GM18519 (cell line): ENCODE measurements at regions not wholly inside any gene's neighbourhood (a gene's known extent, or its start where the extent isn't known, plus 50 kb on each side); places are given as distances from the start of the nearest gene placed in this dataset.

Source experiments
- ATAC-seq: cut with Tn5 transposase; IDR thresholded peaks from one replicate; pipeline ENCODE4 v1.9.1; 2021; ENCODE audit warnings: mild to moderate bottlenecking, moderate library complexity; ENCODE audit not compliant: unreplicated experiment, low FRiP score

GRCh38 chr10:123515661-123516060, 150.5 kb upstream of the GPR26 start:
- no peak for ATAC-seq

GRCh38 chr10:123516291-123516690, 149.9 kb upstream of the GPR26 start:
- ATAC-seq: no peak

DNA sequence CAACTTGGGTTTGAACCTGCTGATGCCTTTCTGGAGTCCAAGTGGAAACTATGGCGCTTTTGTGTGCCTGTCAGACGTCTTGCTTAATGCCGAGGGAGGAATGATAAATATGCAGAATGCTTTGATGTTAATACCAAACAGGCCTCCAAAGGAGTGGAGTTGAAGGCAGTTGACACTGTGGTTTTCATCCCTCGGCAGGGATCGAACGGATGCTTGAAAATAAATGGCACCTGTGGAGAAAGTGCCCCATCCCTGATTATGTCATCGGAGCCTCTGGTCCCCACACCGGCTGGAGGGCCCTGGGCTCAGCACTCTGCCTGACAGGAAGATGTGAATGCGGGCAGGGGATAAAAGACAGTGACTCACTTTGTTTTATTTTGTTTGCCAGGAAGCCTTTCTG, 148.7 kb upstream of the GPR26 start:
- ATAC-seq: no peak

DNA sequence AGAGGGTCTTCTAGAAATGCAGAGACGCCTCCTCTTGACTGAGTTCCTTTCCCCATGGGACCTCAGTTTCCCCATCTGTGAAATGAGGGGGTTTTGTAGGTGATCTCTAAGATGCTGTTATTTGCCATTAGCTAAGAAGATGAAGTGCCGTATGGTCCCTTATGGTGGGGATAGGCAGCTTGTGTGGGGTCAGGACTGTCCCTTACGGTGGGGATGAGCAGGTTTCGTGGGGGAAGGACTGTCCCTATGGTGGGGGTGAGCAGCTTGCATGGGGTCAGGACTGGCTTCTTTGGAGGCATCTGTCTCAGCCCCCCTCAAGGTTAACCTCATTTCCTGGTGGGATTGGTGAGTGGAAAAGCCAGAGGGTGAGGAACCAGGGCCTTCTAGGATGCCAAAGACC, 148.3 kb upstream of the GPR26 start:
- ATAC-seq: no peak

- no peak for ATAC-seq
Measured at GRCh38 chr10:123518765-123519164, 147.4 kb upstream of the GPR26 start.

DNA sequence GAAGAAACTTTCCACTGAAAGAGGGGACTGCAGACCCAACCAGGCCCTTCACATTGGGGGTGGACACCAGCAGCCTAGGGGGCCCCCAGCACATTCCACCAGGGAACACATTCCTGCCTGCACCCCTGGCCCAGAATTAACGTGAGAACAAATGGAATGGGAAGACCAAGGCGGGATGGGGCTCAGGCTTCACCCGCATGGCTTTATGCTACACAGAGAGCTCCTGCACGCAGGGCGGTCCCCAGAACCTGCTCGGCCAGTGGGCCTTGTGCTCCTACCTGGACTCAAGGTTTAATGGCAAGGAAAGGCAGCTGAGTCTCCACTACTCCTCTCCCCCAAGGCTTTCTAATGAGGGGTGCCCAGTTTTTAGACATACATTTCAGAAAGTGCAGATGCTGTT, 146.3 kb upstream of the GPR26 start:
- ATAC-seq: no peak

GRCh38 chr10:123521076-123521475, 145.1 kb upstream of the GPR26 start:
- no peak for ATAC-seq

GRCh38 chr10:123521556-123521955, 144.6 kb upstream of the GPR26 start:
- ATAC-seq: no peak

- ATAC-seq: no peak
Measured at GRCh38 chr10:123522702-123523312, 143.3 kb upstream of the GPR26 start.

DNA sequence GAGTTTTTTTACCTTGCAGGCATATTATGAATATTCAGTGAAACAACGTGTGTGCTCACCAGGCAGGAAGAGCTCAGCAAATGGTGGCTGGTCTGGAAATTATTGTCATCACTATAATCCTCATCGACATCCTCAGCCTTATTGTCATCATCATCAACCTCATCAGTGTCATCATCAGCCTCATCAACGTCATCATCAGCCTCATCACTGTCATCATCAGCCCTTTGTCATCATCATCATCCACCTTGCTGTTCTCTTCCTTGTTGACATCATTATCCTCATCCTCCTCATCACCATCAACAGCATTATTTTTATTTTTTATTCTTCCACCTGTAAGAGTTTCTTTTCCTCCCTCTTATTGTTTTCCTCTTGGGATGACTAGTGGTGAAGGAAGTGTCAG, 142.3 kb upstream of the GPR26 start:
- ATAC-seq: no peak

DNA sequence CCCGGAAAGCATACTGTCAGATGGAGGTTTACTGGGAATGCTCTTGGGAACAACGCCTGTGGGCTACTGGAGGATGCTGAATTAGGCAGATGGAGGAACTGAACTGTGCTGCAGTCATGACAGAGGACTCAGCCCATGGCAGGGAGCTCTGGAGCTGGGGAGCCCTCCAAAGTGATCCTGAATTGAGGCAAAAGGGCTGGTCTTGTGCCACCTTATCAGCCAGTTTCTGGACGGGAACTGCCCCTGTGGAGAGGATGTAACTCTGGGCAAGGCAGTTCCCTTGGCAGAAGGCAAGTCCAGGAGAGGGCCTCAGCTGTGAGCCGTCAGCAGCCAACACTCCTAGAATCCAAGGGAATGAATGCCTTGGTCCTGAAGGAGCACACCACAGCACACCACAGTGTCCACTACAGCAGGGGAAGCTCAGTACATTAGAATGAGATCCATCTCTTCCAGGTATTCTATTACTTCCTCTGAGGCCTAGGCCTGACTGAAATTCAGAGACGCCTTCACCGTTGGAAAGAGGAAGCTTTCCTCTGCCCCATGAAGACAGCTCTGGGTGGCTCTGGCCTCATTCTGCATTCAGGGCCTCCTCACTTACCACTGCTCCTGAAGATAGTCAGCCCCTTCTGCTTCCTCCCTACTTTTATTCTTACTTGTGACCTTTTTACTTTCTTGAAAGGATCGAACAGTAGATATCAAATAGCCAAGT, 139.6 kb upstream of the GPR26 start:
- no peak for ATAC-seq

DNA sequence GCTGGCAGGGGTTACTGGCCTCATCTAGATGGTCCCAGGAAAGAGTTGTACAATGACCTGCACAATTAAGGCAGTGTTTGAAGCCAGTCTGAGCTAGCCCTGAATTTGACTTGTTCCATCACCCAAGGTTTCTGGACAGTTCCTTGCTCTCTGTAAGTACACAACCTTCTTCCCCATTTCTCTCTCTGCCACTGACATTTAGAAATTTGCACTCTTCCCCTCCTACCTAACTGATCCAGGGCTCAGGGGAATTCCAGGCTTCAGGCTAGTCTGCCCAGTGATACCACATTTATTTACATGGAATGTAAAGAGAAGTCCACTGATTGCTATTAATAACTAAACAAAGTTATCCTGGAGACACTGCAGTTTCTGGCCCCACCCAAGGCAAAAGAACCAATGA, 139.0 kb upstream of the GPR26 start:
- no peak for ATAC-seq

- ATAC-seq: no peak
Measured at GRCh38 chr10:123529146-123529760, 136.9 kb upstream of the GPR26 start.

- ATAC-seq: no peak
Measured at GRCh38 chr10:123530166-123530870, 135.8 kb upstream of the GPR26 start.

DNA sequence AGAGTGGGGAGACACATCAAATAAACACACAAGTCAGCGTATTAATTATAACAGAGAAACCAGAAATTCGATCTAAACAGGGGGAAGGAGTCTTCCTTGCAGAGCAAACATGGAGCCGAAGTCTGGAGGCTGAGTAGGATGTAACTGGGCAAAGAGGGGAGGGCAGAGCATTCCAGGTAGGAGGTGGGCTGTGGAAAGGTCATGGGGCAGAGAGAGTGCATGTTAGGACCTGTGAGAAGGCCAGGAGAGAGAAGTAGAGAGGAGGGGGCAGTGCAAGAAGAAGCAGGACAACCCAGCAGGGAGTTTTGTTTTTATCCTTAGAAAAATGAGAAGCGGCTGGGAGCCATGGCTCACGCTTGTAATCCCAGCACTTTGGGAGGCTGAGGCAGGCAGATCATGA, 130.8 kb upstream of the GPR26 start:
- ATAC-seq: no peak

GRCh38 chr10:123536176-123536845, 129.8 kb upstream of the GPR26 start:
- ATAC-seq: no peak

GRCh38 chr10:123537188-123537961, 128.8 kb upstream of the GPR26 start:
- no peak for ATAC-seq

DNA sequence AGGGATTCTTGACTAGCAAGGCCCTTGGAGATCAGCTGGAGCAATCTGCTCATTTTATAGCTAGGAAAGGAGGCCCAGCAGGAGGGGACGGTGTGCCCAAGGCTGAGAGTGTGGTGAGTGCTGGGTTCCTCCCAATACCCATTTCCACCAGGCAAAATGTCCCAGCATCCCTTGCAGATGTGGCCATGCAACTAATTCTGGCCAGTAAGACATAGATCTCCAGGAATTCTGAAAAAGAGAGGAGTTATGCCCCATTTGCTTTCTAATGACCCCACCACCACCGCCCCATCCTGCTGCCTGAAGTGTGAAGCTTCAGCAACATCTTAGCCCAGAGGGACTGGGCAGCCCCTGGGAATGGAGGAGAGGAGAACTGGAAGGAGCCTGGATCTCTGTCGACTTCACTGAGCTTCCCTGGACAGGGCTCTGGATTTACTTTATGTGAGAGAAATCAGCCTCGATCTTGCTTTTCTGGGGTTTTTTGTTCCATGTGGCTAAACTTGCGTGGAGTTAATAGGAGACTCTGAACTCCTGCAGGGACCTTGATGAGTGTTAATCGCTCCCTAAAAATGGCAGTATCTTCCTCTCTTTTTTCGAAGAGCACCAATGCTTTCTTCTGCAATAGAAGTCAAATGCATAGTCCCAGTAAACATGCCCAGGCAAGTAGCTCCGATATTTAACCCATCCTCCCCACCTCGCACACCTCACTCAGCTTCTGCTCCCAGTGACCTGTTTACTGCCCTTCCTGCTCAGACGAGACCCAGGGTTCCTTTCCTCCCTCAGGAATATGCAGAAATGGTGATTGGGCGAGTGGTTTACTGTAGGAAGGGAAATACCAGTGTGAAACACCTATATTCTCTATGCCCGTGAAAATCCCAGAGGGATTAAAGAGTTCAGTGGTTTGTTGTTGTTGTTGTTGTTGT, 127.5 kb upstream of the GPR26 start:
- ATAC-seq: no peak

DNA sequence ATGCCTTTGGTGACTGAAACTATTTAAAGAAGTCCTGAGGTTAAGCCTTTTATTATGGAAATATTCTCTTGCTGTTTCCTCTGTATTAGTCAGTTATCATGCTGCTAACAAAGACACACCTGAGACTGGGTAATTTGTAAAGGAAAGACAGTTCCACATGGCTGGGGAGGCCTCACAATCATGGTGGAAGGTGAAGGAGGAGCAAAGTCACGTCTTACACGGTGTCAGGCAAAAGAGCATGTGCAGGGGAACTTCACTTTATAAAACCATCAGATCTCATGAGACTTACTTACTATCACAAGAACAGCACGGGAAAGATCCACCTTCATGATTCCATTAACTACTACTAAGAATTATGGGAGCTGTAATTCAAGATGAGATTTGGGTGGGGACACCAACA, 121.2 kb upstream of the GPR26 start:
- ATAC-seq: no peak
